A549 (cell line): ENCODE measurements at regions not wholly inside any gene's neighbourhood (a gene's known extent, or its start where the extent isn't known, plus 50 kb on each side); places are given as distances from the start of the nearest gene placed in this dataset.

Experiments used
- ATAC-seq, 2 experiments: fragments of 200-7000 bp in 1 of 2; fragments of >200 bp in 1 of 2; cut with Nextera tagmentation in 1 of 2; cut with Tn5 transposase in 1 of 2; 3 replicates each; pipeline versions ENCODE4 v1.8.0 to v1.9.1; 2018 to 2020; ENCODE audit warnings: mild to moderate bottlenecking in 1 of 2, moderate library complexity in 1 of 2
- CTCF ChIA-PET: fragments of 300-600 bp; sonication (Branson Sonifier 250); formaldehyde crosslinking; extraction: SDS; loops from one replicate; lab custom pipeline; 2021; ENCODE audit warnings: antibody characterized with exemption, inconsistent platforms; lab: Yijun Ruan, JAX
- POLR2A ChIA-PET: fragments of 350-600 bp; formaldehyde crosslinking; extraction: SDS; loops from one replicate; lab custom pipeline; 2021; ENCODE audit warnings: antibody characterized with exemption, inconsistent platforms; lab: Yijun Ruan, JAX
- DNase-seq, 2 experiments: peaks; one replicate each; pipeline versions ENCODE4 v3.0.0 to v3.0.0-alpha.2; 2011 to 2016; ENCODE audit warnings: low read depth in 1 of 2, low spot score in 1 of 2
- FAIRE-seq: peaks from 2 replicates; lab custom pipeline; 2011; peaks lifted over from hg19 to GRCh38; lab: Jason Lieb, UNC
- H3K27ac ChIP-seq, 2 experiments: fragments of >200 bp; sonication (Bioruptor Twin); formaldehyde crosslinking; 3 replicates each; pipeline ENCODE4 v1.5.1; 2016 to 2017
- H3K4me1 ChIP-seq: fragments of >200 bp; sonication (Bioruptor Twin); formaldehyde crosslinking; 3 replicates; pipeline ENCODE4 v1.6.1; 2016
- H3K4me2 ChIP-seq: fragments of >200 bp; sonication (Bioruptor Twin); formaldehyde crosslinking; 3 replicates; pipeline ENCODE4 v1.6.1; 2016
- H3K4me3 ChIP-seq: fragments of >200 bp; sonication (Bioruptor Twin); formaldehyde crosslinking; 3 replicates; pipeline ENCODE4 v1.5.1; 2016
- H3K9me3 ChIP-seq: fragments of >200 bp; sonication (Bioruptor Twin); formaldehyde crosslinking; 3 replicates; pipeline ENCODE4 v1.6.1; 2016
- CEBPB ChIP-seq, 2 experiments: fragments of >200 bp in 1 of 2; sonication (Bioruptor Twin) in 1 of 2; formaldehyde crosslinking in 1 of 2; IDR thresholded peaks; 2 replicates each; pipeline ENCODE4 v1.6.1; 2012 to 2016
- CTCF ChIP-seq: fragments of >200 bp; sonication (Bioruptor Twin); formaldehyde crosslinking; IDR thresholded peaks from 3 replicates; pipeline ENCODE4 v1.5.1; 2016
- EHMT2 ChIP-seq: fragments of 200-600 bp; sonication (generic); IDR thresholded peaks from 2 replicates; pipeline ENCODE4 v1.6.1; 2016; ENCODE audit warnings: antibody characterized with exemption, low read depth, mild to moderate bottlenecking, moderate library complexity
- ESRRA ChIP-seq: fragments of 150-350 bp; IDR thresholded peaks from 2 replicates; pipeline ENCODE4 v1.6.1; 2014; ENCODE audit warnings: mild to moderate bottlenecking, low read length, borderline replicate concordance
- FOXS1 ChIP-seq: fragments of 250-450 bp; sonication (Bioruptor Pico); IDR thresholded peaks from 2 replicates; pipeline ENCODE4 v1.5.0; 2020; ENCODE audit warnings: mild to moderate bottlenecking, moderate library complexity
- HDAC2 ChIP-seq: fragments of 200-600 bp; sonication (generic); IDR thresholded peaks from 2 replicates; pipeline ENCODE4 v1.6.1; 2016
- HOXB13 ChIP-seq: fragments of 250-450 bp; sonication (Bioruptor Pico); IDR thresholded peaks from 2 replicates; pipeline ENCODE4 v1.5.0; 2020; ENCODE audit warnings: low read depth, mild to moderate bottlenecking, moderate library complexity
- HOXB5 ChIP-seq: fragments of 250-450 bp; sonication (Bioruptor Pico); IDR thresholded peaks from 2 replicates; pipeline ENCODE4 v1.5.0; 2020; ENCODE audit warnings: mild to moderate bottlenecking, moderate library complexity
- MAFK ChIP-seq: fragments of 450-650 bp; IDR thresholded peaks from 2 replicates; pipeline ENCODE4 v1.6.1; 2014; ENCODE audit not compliant: partially characterized antibody
- NR3C1 ChIP-seq: fragments of >200 bp; sonication (Bioruptor Twin); formaldehyde crosslinking; IDR thresholded peaks from 3 replicates; pipeline ENCODE4 v1.6.1; 2017
- PBX3 ChIP-seq: IDR thresholded peaks from 2 replicates; pipeline ENCODE4 v1.6.1; 2012
- POLR2A ChIP-seq: IDR thresholded peaks from 2 replicates; pipeline ENCODE4 v1.6.1; 2012; ENCODE audit warnings: mild to moderate bottlenecking, low read length
- RAD21 ChIP-seq, 2 experiments: fragments of >200 bp in 1 of 2; sonication (Bioruptor Twin) in 1 of 2; formaldehyde crosslinking in 1 of 2; IDR thresholded peaks in 1 of 2; conservative IDR thresholded peaks in 1 of 2; 2 replicates in 1 of 2; 3 replicates in 1 of 2; pipeline ENCODE4 v1.6.1; 2012 to 2018; ENCODE audit warnings: inconsistent platforms in 1 of 2
- RARB ChIP-seq: fragments of 250-450 bp; sonication (Bioruptor Pico); IDR thresholded peaks from 2 replicates; pipeline ENCODE4 v1.8.0; 2021; ENCODE audit warnings: mild to moderate bottlenecking, moderate library complexity
- RCOR1 ChIP-seq: fragments of 150-350 bp; IDR thresholded peaks from 2 replicates; pipeline ENCODE4 v1.6.1; 2014; ENCODE audit warnings: antibody characterized with exemption, low read length, low read depth
- RFX5 ChIP-seq: fragments of 450-650 bp; IDR thresholded peaks from 2 replicates; pipeline ENCODE4 v1.7.1; 2014; ENCODE audit warnings: antibody characterized with exemption, mild to moderate bottlenecking, moderate library complexity
- SMC3 ChIP-seq: fragments of >200 bp; sonication (Bioruptor Twin); formaldehyde crosslinking; IDR thresholded peaks from 3 replicates; pipeline ENCODE4 v1.6.1; 2018; ENCODE audit warnings: inconsistent platforms
- SREBF2 ChIP-seq: fragments of 450-650 bp; IDR thresholded peaks from 2 replicates; pipeline ENCODE4 v1.6.1; 2014; ENCODE audit warnings: mild to moderate bottlenecking, moderate library complexity
- TFCP2L1 ChIP-seq: fragments of 250-450 bp; sonication (Bioruptor Pico); IDR thresholded peaks from 2 replicates; pipeline ENCODE4 v1.5.0; 2021; ENCODE audit warnings: mild to moderate bottlenecking
- ZC3H11A ChIP-seq: fragments of 450-650 bp; IDR thresholded peaks from 2 replicates; pipeline ENCODE4 v1.6.1; 2014; ENCODE audit warnings: antibody characterized with exemption, mild to moderate bottlenecking
- WGBS: methylation state at CpG from one replicate; pipeline ENCODE4 v1.1.6; 2017; ENCODE audit errors: missing lambda C conversion rate; 5-methylcytosine and 5-hydroxymethylcytosine counted together
- TF ChIP-seq, protein P1 (sequence below): IDR thresholded peaks from 2 replicates; pipeline ENCODE4 v1.6.1; 2012

- ATAC-seq (no peak), DNase-seq (no peak), FAIRE-seq (no peak)
- no peak for TF ChIP-seq NR3C1
- TF ChIP-seq POLR2A: no peak
- TF ChIP-seq RAD21 (conservative IDR thresholded peaks at IDR 0.05 in 1 of 2, IDR thresholded peaks at IDR 0.05 in 1 of 2): no peak
- no peak for TF ChIP-seq HDAC2
- no peak for TF ChIP-seq ZC3H11A
- H3K9me3 ChIP-seq: no peaks in the 10 kb centered on the region; the same call in 2 of the 3 replicates
- POLR2A ChIA-PET: no interaction called here
- peaks cover 17% of the 10 kb centered on the region for H3K4me1 ChIP-seq
- no peak overlapping the region for H3K27ac ChIP-seq
- no peak overlapping the region for H3K4me2 ChIP-seq
- no peak overlapping the region for H3K4me3 ChIP-seq
- CTCF ChIA-PET: no interaction called here
- 54% methylated on average over 7 of the region's 7 CpGs for WGBS
These were observed 322.2 kb downstream of the BRD1 start for GRCh38 chr22:49505337-49506009.

DNA sequence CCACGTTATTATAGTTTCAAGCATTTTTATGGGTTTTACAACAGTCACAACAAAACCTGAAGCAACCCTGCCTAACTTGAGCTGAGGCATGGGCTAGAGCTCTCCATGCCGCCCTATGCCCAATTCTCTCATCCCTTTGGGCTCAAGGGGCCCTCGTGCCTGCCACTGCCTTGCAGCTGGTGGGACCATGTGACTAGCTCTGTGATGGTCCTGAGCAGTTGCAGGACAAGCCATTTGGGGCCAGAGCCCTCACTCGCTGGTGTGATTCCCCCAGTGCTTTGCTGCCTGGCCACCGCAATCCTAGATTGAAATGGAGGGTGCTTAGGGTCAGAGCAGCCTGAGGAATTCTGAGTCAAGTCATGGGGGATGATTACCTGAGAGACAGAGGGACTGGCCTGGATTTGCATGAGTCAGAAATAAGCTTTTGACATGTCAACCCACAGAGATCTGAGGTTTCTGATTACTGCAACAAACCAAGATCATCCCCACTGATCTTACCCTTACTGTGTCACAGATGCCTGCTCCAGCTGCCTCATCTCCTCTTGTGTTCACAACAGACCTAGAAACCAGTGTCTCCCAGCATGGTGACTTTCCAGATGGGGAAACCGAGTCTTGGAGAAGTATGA lies 323.7 kb downstream of the BRD1 start:
- 56% methylated on average over 6 of the region's 6 CpGs for WGBS
- TF ChIP-seq MAFK: no peak
- TF ChIP-seq HDAC2: no peak
- no peak for TF ChIP-seq CTCF
- TF ChIP-seq RFX5: no peak
- TF ChIP-seq SMC3: no peak
- no peak for TF ChIP-seq HOXB5 (CRISPR knock-in tag)
- TF ChIP-seq SREBF2: no peak
- TF ChIP-seq RAD21 (conservative IDR thresholded peaks at IDR 0.05 in 1 of 2, IDR thresholded peaks at IDR 0.05 in 1 of 2): no peak
- no peak for TF ChIP-seq RCOR1
- no peak for TF ChIP-seq CEBPB (IDR thresholded peaks at IDR 0.05)
- no peak for TF ChIP-seq EHMT2
- TF ChIP-seq RARB (CRISPR knock-in tag): no peak
- no peak for TF ChIP-seq HOXB13
- no peak for TF ChIP-seq TFCP2L1 (CRISPR knock-in tag)
- no peak for TF ChIP-seq FOXS1 (CRISPR knock-in tag)
- TF ChIP-seq ESRRA: no peak
- TF ChIP-seq PBX3: no peak
- TF ChIP-seq POLR2A: no peak
- TF ChIP-seq, protein P1, sequence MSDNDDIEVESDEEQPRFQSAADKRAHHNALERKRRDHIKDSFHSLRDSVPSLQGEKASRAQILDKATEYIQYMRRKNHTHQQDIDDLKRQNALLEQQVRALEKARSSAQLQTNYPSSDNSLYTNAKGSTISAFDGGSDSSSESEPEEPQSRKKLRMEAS: no peak
- Histone ChIP-seq H3K4me2 (no peak overlapping the region), H3K9me3 (no peaks in the 10 kb centered on the region), H3K27ac (peak overlapping the region in 1 of 2 experiments; percentile 74; a peak in 2 of 6 replicates), H3K4me3 (no peak overlapping the region), H3K4me1 (peaks cover 17% of the 10 kb centered on the region)
- ChIA-PET CTCF (no interaction called here), POLR2A (no interaction called here)
- no peak for DNase-seq
- no peak for ATAC-seq
- no peak for FAIRE-seq

DNA sequence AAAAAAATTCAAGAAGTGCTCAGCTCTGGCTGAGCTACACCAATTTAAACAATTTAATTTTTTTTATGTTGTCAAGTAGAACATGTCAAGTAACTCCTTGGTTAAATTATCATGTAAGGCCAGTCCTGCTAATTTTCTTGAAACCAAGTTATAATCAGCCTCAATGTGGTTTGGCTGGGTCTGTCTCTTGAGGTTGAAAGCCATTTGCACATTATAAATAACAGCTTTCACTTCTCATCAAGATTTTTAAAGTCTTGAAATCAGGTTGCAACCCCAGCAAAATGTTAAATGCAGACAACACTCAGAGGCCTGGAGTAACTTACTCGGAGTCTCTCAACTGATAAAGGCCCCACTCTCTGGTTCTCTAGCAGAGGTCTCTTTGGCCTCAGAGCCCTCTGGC lies 324.4 kb downstream of the BRD1 start:
- no peak overlapping the region for H3K4me3 ChIP-seq
- peaks cover 17% of the 10 kb centered on the region for H3K4me1 ChIP-seq
- ChIA-PET POLR2A (no interaction called here), CTCF (no interaction called here)
- no peak for DNase-seq
- no peak for TF ChIP-seq CTCF
- peak overlapping the region in 1 of 2 experiments; percentile 74; a peak in 3 of 6 replicates for H3K27ac ChIP-seq
- ATAC-seq: no peak
- 88% methylated on average over 1 of the region's 1 CpG for WGBS
- no peak for FAIRE-seq
- H3K9me3 ChIP-seq: no peaks in the 10 kb centered on the region
- no peak overlapping the region for H3K4me2 ChIP-seq
